Naive thymus-derived CD8-positive, alpha-beta T cell (primary cell): ENCODE measurements at regions not wholly inside any gene's neighbourhood (a gene's known extent, or its start where the extent isn't known, plus 50 kb on each side); places are given as distances from the start of the nearest gene placed in this dataset.

Experiments used
- ATAC-seq, 2 donors: fragments of 150-1000 bp; cut with Tn5 transposase in 1 of 2; sonication (Bioruptor Pico), chemical (Tn5 transposase) in 1 of 2; 1 replicate in 1 of 2; 2 replicates in 1 of 2; pipeline ENCODE4 v1.10.0; 2021; ENCODE audit warnings: mild to moderate bottlenecking in 2 of 2, moderate library complexity in 2 of 2
- POLR2A ChIA-PET: fragments of 350-600 bp; sonication (Branson Sonifier 250); formaldehyde crosslinking; loops from one replicate; lab custom pipeline; 2021; ENCODE audit warnings: antibody characterized with exemption; lab: Charles Lee
- DNase-seq, 10 donors: peaks; one replicate each; pipeline versions ENCODE4 v3.0.0 to v3.0.0-alpha.2; 2020 to 2022
- H3K27ac Mint-ChIP-seq, 10 donors: one replicate each; pipeline ENCODE4 v1.8.0; 2020 to 2022; ENCODE audit warnings: mild to moderate bottlenecking in 10 of 10, mixed read lengths in 10 of 10, moderate library complexity in 4 of 10, inconsistent platforms in 1 of 10
- H3K27me3 Mint-ChIP-seq, 5 donors: one replicate each; pipeline ENCODE4 v1.8.0; 2021 to 2022; ENCODE audit warnings: mixed read lengths in 5 of 5
- H3K36me3 Mint-ChIP-seq, 3 donors: one replicate each; pipeline ENCODE4 v1.8.0; 2020 to 2022; ENCODE audit warnings: mixed read lengths in 3 of 3, mild to moderate bottlenecking in 2 of 3, inconsistent platforms in 1 of 3
- H3K4me1 Mint-ChIP-seq, 4 donors: one replicate each; pipeline ENCODE4 v1.8.0; 2021 to 2022; ENCODE audit warnings: mixed read lengths in 4 of 4
- H3K4me3 Mint-ChIP-seq, 10 donors: one replicate each; pipeline ENCODE4 v1.8.0; 2020 to 2022; ENCODE audit warnings: mild to moderate bottlenecking in 10 of 10, mixed read lengths in 10 of 10, moderate library complexity in 6 of 10, inconsistent platforms in 1 of 10
- H3K9me3 Mint-ChIP-seq, 9 donors: one replicate each; pipeline ENCODE4 v1.8.0; 2020 to 2022; ENCODE audit warnings: mixed read lengths in 9 of 9, mild to moderate bottlenecking in 3 of 9, inconsistent platforms in 1 of 9, moderate library complexity in 1 of 9

- Mint-ChIP-seq H3K27me3 (peaks cover 0 to 17% (median 3%) of the 10 kb centered on the region in 5 donors), H3K9me3 (peaks cover 0 to 6% (median 0%) of the 10 kb centered on the region in 9 donors), H3K4me3 (no peak overlapping the region), H3K36me3 (no peaks in the 10 kb centered on the region), H3K27ac (no peak overlapping the region), H3K4me1 (no peaks in the 10 kb centered on the region)
- DNase-seq (no peak), ATAC-seq (no peak)
- POLR2A ChIA-PET = no interaction called here
These were observed 251.7 kb upstream of the IRS2 start for GRCh38 chr13:110037925-110038573.

GRCh38 chr13:110036060-110036459, 249.7 kb upstream of the IRS2 start:
- H3K36me3 Mint-ChIP-seq = no peaks in the 10 kb centered on the region
- POLR2A ChIA-PET = no interaction called here

GRCh38 chr13:110034031-110034549, 247.7 kb upstream of the IRS2 start:
- no peak overlapping the region for H3K4me3 Mint-ChIP-seq
- no peak for ATAC-seq

More at GRCh38 chr13:110036060-110036459, 249.7 kb upstream of the IRS2 start:
- DNase-seq (no peak), ATAC-seq (no peak)
- H3K4me3 Mint-ChIP-seq = no peak overlapping the region
- H3K4me1 Mint-ChIP-seq = no peaks in the 10 kb centered on the region
- peaks cover 0 to 17% (median 2%) of the 10 kb centered on the region in 5 donors for H3K27me3 Mint-ChIP-seq
- H3K9me3 Mint-ChIP-seq = peaks cover 0 to 6% (median 0%) of the 10 kb centered on the region in 9 donors
- H3K27ac Mint-ChIP-seq = no peak overlapping the region

GRCh38 chr13:110032969-110033368, 246.6 kb upstream of the IRS2 start:
- DNase-seq (no peak), ATAC-seq (no peak)
- Mint-ChIP-seq H3K27ac (no peak overlapping the region), H3K4me3 (no peak overlapping the region), H3K27me3 (peaks cover 0 to 8% (median 2%) of the 10 kb centered on the region in 5 donors), H3K4me1 (no peaks in the 10 kb centered on the region), H3K36me3 (no peaks in the 10 kb centered on the region), H3K9me3 (no peaks in the 10 kb centered on the region)
- POLR2A ChIA-PET = no interaction called here

More at GRCh38 chr13:110034031-110034549, 247.7 kb upstream of the IRS2 start:
- POLR2A ChIA-PET = no interaction called here
- Mint-ChIP-seq H3K27ac (no peak overlapping the region), H3K36me3 (no peaks in the 10 kb centered on the region), H3K9me3 (peaks cover 0 to 5% (median 0%) of the 10 kb centered on the region in 9 donors), H3K4me1 (no peaks in the 10 kb centered on the region), H3K27me3 (peaks cover 0 to 17% (median 5%) of the 10 kb centered on the region in 5 donors)
- no peak for DNase-seq

- Mint-ChIP-seq H3K36me3 (no peaks in the 10 kb centered on the region), H3K4me1 (no peaks in the 10 kb centered on the region)
- POLR2A ChIA-PET = no interaction called here
These were observed 244.1 kb upstream of the IRS2 start for GRCh38 chr13:110030394-110030928.

GRCh38 chr13:110028838-110029621, 242.6 kb upstream of the IRS2 start:
- ATAC-seq (no peak), DNase-seq (no peak)
- Mint-ChIP-seq H3K9me3 (no peaks in the 10 kb centered on the region), H3K27me3 (peaks cover 0 to 3% (median 0%) of the 10 kb centered on the region in 5 donors), H3K4me1 (peaks cover 0 to 4% (median 0%) of the 10 kb centered on the region in 4 donors), H3K36me3 (no peaks in the 10 kb centered on the region), H3K27ac (no peak overlapping the region), H3K4me3 (no peak overlapping the region)
- POLR2A ChIA-PET = no interaction called here

More at GRCh38 chr13:110030394-110030928, 244.1 kb upstream of the IRS2 start:
- H3K27me3 Mint-ChIP-seq = peaks cover 0 to 3% (median 0%) of the 10 kb centered on the region in 5 donors
- no peaks in the 10 kb centered on the region for H3K9me3 Mint-ChIP-seq
- DNase-seq = no peak
- no peak for ATAC-seq
- H3K27ac Mint-ChIP-seq = no peak overlapping the region
- no peak overlapping the region for H3K4me3 Mint-ChIP-seq

- POLR2A ChIA-PET = no interaction called here
- DNase-seq = no peak
- Mint-ChIP-seq H3K4me3 (no peak overlapping the region), H3K27me3 (peaks cover 0 to 3% (median 1%) of the 10 kb centered on the region in 5 donors), H3K9me3 (no peaks in the 10 kb centered on the region), H3K4me1 (peaks cover 0 to 4% (median 0%) of the 10 kb centered on the region in 4 donors), H3K36me3 (no peaks in the 10 kb centered on the region), H3K27ac (no peak overlapping the region)
- ATAC-seq = no peak
These were observed 241.9 kb upstream of the IRS2 start for GRCh38 chr13:110028311-110028710.

GRCh38 chr13:110027470-110028240, 241.3 kb upstream of the IRS2 start:
- DNase-seq (no peak), ATAC-seq (no peak)
- POLR2A ChIA-PET = no interaction called here
- Mint-ChIP-seq H3K27me3 (peaks cover 0 to 3% (median 1%) of the 10 kb centered on the region in 5 donors), H3K27ac (no peak overlapping the region), H3K4me3 (no peak overlapping the region), H3K4me1 (peaks cover 0 to 4% (median 0%) of the 10 kb centered on the region in 4 donors), H3K9me3 (no peaks in the 10 kb centered on the region), H3K36me3 (no peaks in the 10 kb centered on the region)

- peaks cover 0 to 4% (median 0%) of the 10 kb centered on the region in 4 donors for H3K4me1 Mint-ChIP-seq
- POLR2A ChIA-PET = no interaction called here
- DNase-seq = no peak
- H3K9me3 Mint-ChIP-seq = peaks cover 0 to 5% (median 0%) of the 10 kb centered on the region in 9 donors
- no peak overlapping the region for H3K27ac Mint-ChIP-seq
- no peaks in the 10 kb centered on the region for H3K36me3 Mint-ChIP-seq
- H3K4me3 Mint-ChIP-seq = no peak overlapping the region
- no peak for ATAC-seq
- peaks cover under 1 to 19% (median 3%) of the 10 kb centered on the region in 5 donors for H3K27me3 Mint-ChIP-seq
These were observed 238.2 kb upstream of the IRS2 start for GRCh38 chr13:110024645-110024980.

GRCh38 chr13:110023729-110024644, 237.6 kb upstream of the IRS2 start:
- POLR2A ChIA-PET = no interaction called here
- no peak overlapping the region for H3K27ac Mint-ChIP-seq
- no peak for ATAC-seq
- H3K27me3 Mint-ChIP-seq = peaks cover 2 to 21% (median 6%) of the 10 kb centered on the region in 5 donors
- DNase-seq = no peak
- no peaks in the 10 kb centered on the region for H3K36me3 Mint-ChIP-seq
- H3K9me3 Mint-ChIP-seq = peaks cover 0 to 5% (median 0%) of the 10 kb centered on the region in 9 donors
- H3K4me3 Mint-ChIP-seq = no peak overlapping the region
- H3K4me1 Mint-ChIP-seq = peaks cover 0 to 4% (median 0%) of the 10 kb centered on the region in 4 donors

- POLR2A ChIA-PET = no interaction called here
- no peak for ATAC-seq
- no peak overlapping the region for H3K27ac Mint-ChIP-seq
- H3K9me3 Mint-ChIP-seq = peaks cover 0 to 5% (median 0%) of the 10 kb centered on the region in 9 donors
- peaks cover 2 to 28% (median 7%) of the 10 kb centered on the region in 5 donors for H3K27me3 Mint-ChIP-seq
- no peaks in the 10 kb centered on the region for H3K36me3 Mint-ChIP-seq
- no peak for DNase-seq
- peaks cover 0 to 2% (median 0%) of the 10 kb centered on the region in 4 donors for H3K4me1 Mint-ChIP-seq
- no peak overlapping the region for H3K4me3 Mint-ChIP-seq
These were observed 231.6 kb upstream of the IRS2 start for GRCh38 chr13:110018009-110018408.
